RWPE2 (cell line): ENCODE measurements at regions not wholly inside any gene's neighbourhood (a gene's known extent, or its start where the extent isn't known, plus 50 kb on each side); places are given as distances from the start of the nearest gene placed in this dataset.

ENCODE experiments used
- ATAC-seq: fragments of 200-7000 bp; cut with Tn5 transposase; 3 replicates; pipeline ENCODE4 v1.9.1; 2021; ENCODE audit warnings: low read depth
- DNase-seq: peaks from one replicate; pipeline ENCODE4 v3.0.0-alpha.2; 2020; ENCODE audit warnings: low spot score
- H3K27ac ChIP-seq: fragments of 450-650 bp; 2 replicates; pipeline ENCODE4 v1.5.1; 2017; ENCODE audit warnings: mild to moderate bottlenecking; ENCODE audit not compliant: poor library complexity, severe bottlenecking
- H3K27me3 ChIP-seq: fragments of 250-450 bp; sonication (Bioruptor Pico); 2 replicates; pipeline ENCODE4 v1.5.1; 2021; ENCODE audit warnings: mild to moderate bottlenecking, moderate library complexity; ENCODE audit not compliant: insufficient read depth, poor library complexity, severe bottlenecking
- H3K36me3 ChIP-seq: fragments of 250-450 bp; sonication (Bioruptor Pico); 2 replicates; pipeline ENCODE4 v1.5.1; 2020; ENCODE audit warnings: low read depth, mild to moderate bottlenecking, moderate library complexity
- H3K4me1 ChIP-seq: fragments of 250-450 bp; sonication (Bioruptor Pico); 2 replicates; pipeline ENCODE4 v1.5.1; 2021; ENCODE audit warnings: mild to moderate bottlenecking, moderate library complexity; ENCODE audit not compliant: insufficient read depth, poor library complexity, severe bottlenecking
- H3K4me3 ChIP-seq: fragments of 250-450 bp; sonication (Bioruptor Pico); 2 replicates; pipeline ENCODE4 v1.5.1; 2021; ENCODE audit warnings: mild to moderate bottlenecking, moderate library complexity; ENCODE audit not compliant: severe bottlenecking
- H3K9me3 ChIP-seq: fragments of 250-450 bp; sonication (Bioruptor Pico); 2 replicates; pipeline ENCODE4 v1.5.1; 2021; ENCODE audit warnings: mild to moderate bottlenecking, moderate library complexity; ENCODE audit not compliant: severe bottlenecking
- TF ChIP-seq, protein P1 (sequence below): fragments of 450-650 bp; IDR thresholded peaks from one replicate; pipeline ENCODE4 v1.5.1; 2017; ENCODE audit warnings: mild to moderate bottlenecking, moderate library complexity; ENCODE audit not compliant: poor library complexity, severe bottlenecking

GRCh38 chr9:95574866-95575553, 58.2 kb upstream of the PTCH1 start:
- Histone ChIP-seq H3K27me3 (no peaks in the 10 kb centered on the region), H3K4me1 (no peaks in the 10 kb centered on the region), H3K4me3 (no peak overlapping the region), H3K36me3 (no peaks in the 10 kb centered on the region), H3K27ac (no peak overlapping the region), H3K9me3 (no peaks in the 10 kb centered on the region)
- TF ChIP-seq, protein P1, sequence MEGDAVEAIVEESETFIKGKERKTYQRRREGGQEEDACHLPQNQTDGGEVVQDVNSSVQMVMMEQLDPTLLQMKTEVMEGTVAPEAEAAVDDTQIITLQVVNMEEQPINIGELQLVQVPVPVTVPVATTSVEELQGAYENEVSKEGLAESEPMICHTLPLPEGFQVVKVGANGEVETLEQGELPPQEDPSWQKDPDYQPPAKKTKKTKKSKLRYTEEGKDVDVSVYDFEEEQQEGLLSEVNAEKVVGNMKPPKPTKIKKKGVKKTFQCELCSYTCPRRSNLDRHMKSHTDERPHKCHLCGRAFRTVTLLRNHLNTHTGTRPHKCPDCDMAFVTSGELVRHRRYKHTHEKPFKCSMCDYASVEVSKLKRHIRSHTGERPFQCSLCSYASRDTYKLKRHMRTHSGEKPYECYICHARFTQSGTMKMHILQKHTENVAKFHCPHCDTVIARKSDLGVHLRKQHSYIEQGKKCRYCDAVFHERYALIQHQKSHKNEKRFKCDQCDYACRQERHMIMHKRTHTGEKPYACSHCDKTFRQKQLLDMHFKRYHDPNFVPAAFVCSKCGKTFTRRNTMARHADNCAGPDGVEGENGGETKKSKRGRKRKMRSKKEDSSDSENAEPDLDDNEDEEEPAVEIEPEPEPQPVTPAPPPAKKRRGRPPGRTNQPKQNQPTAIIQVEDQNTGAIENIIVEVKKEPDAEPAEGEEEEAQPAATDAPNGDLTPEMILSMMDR = no peak
- no peak for ATAC-seq
- DNase-seq = no peak

GRCh38 chr9:95574176-95574575, 57.4 kb upstream of the PTCH1 start:
- TF ChIP-seq, protein P1 = no peak
- Histone ChIP-seq H3K4me1 (no peaks in the 10 kb centered on the region), H3K4me3 (no peak overlapping the region), H3K27me3 (no peaks in the 10 kb centered on the region), H3K36me3 (no peaks in the 10 kb centered on the region), H3K27ac (no peak overlapping the region), H3K9me3 (no peaks in the 10 kb centered on the region)
- ATAC-seq (no peak), DNase-seq (no peak)

DNA sequence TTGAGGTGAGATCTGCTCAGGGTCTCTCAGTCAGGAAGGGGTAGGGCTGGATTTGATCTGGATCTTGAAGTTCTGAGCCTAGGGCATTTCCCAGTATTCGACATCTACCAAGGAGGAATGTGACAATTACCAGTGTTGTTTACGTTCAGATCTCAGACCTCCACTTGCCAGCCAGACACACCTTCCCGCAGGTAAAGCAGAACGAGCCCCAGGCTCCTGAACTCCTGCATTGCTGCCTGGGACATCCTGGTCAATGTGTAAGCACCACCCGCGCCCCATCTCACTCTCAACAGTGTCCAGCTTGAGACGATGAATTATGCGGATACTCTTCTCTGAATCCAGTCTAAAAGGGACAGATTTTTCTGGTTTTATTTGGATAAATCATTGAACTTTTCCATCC, 56.7 kb upstream of the PTCH1 start:
- H3K4me3 ChIP-seq = no peak overlapping the region
- ATAC-seq (no peak), DNase-seq (no peak)
- TF ChIP-seq, protein P1 = no peak
- H3K4me1 ChIP-seq = no peaks in the 10 kb centered on the region
- no peak overlapping the region for H3K27ac ChIP-seq
- H3K36me3 ChIP-seq = no peaks in the 10 kb centered on the region
- H3K27me3 ChIP-seq = no peaks in the 10 kb centered on the region
- H3K9me3 ChIP-seq = no peaks in the 10 kb centered on the region

- TF ChIP-seq, protein P1 = no peak
- Histone ChIP-seq H3K36me3 (no peaks in the 10 kb centered on the region), H3K27ac (no peak overlapping the region), H3K27me3 (no peaks in the 10 kb centered on the region), H3K4me1 (no peaks in the 10 kb centered on the region), H3K4me3 (no peak overlapping the region), H3K9me3 (no peaks in the 10 kb centered on the region)
- ATAC-seq = no peak
- no peak for DNase-seq
Measured at GRCh38 chr9:95572381-95573151, 55.8 kb upstream of the PTCH1 start.

DNA sequence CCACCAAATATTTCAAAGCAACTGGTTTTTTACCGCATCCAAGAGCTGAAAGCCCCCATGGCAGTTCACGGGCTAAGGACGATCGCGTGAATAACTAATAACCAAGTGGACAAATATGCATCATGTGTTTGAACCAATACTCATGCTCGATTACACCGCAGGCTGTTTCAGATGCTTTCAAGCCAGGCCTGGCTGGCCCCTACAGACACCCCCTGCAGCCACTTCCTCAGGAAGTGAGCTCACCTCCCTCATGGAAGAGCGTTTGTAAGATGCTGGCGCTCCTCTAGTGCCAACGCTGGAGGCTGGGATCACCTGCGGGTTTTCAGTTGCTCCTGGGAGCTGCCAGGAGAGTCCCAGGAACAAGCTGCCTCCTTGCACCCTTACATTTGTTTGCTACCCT, 53.9 kb upstream of the PTCH1 start:
- no peaks in the 10 kb centered on the region for H3K36me3 ChIP-seq
- no peak for DNase-seq
- no peaks in the 10 kb centered on the region for H3K4me1 ChIP-seq
- no peak overlapping the region for H3K27ac ChIP-seq
- no peak overlapping the region for H3K4me3 ChIP-seq
- no peak for ATAC-seq
- H3K27me3 ChIP-seq = no peaks in the 10 kb centered on the region
- TF ChIP-seq, protein P1 = no peak
- no peaks in the 10 kb centered on the region for H3K9me3 ChIP-seq
